GM23248 (cell line): ENCODE measurements at regions not wholly inside any gene's neighbourhood (a gene's known extent, or its start where the extent isn't known, plus 50 kb on each side); places are given as distances from the start of the nearest gene placed in this dataset.
A peak's percentile ranks its signal among the peaks of the same experiment; 100 is the strongest.

Experiments used
- DNase-seq: peaks from one replicate; pipeline ENCODE4 v3.0.0-alpha.2; 2015
- H2AFZ ChIP-seq: fragments of 200-600 bp; sonication (generic); 2 replicates; pipeline ENCODE4 v1.6.1; 2016; ENCODE audit warnings: antibody characterized with exemption
- H3F3A ChIP-seq: fragments of 200-600 bp; sonication (generic); 2 replicates; pipeline ENCODE4 v1.6.1; 2016; ENCODE audit warnings: mild to moderate bottlenecking, antibody characterized with exemption, mixed run types; ENCODE audit not compliant: insufficient read depth
- H3K27ac ChIP-seq: fragments of 200-600 bp; sonication (generic); 2 replicates; pipeline ENCODE4 v1.5.1; 2016; ENCODE audit warnings: mild to moderate bottlenecking
- H3K27me3 ChIP-seq: fragments of 200-600 bp; sonication (generic); replicated peaks from 2 replicates; pipeline ENCODE4 v1.6.1; 2016; ENCODE audit warnings: mild to moderate bottlenecking; ENCODE audit not compliant: insufficient read depth
- H3K36me3 ChIP-seq: fragments of 200-600 bp; sonication (generic); 2 replicates; pipeline ENCODE4 v1.6.1; 2016; ENCODE audit warnings: low read depth, mild to moderate bottlenecking
- H3K4me1 ChIP-seq: fragments of 200-600 bp; sonication (generic); 2 replicates; pipeline ENCODE4 v1.6.1; 2016; ENCODE audit warnings: mild to moderate bottlenecking; ENCODE audit not compliant: insufficient read depth
- H3K4me2 ChIP-seq: fragments of 200-600 bp; sonication (generic); one replicate; pipeline ENCODE4 v1.6.1; 2016; ENCODE audit warnings: mild to moderate bottlenecking; ENCODE audit not compliant: unreplicated experiment
- H3K4me3 ChIP-seq: fragments of 200-600 bp; sonication (generic); 2 replicates; pipeline ENCODE4 v1.5.1; 2016; ENCODE audit warnings: mild to moderate bottlenecking
- H3K79me2 ChIP-seq: fragments of 200-600 bp; sonication (generic); 2 replicates; pipeline ENCODE4 v1.6.1; 2016; ENCODE audit warnings: mild to moderate bottlenecking; ENCODE audit not compliant: insufficient read depth
- H3K9ac ChIP-seq: fragments of 200-600 bp; sonication (generic); 2 replicates; pipeline ENCODE4 v1.6.1; 2016; ENCODE audit warnings: mild to moderate bottlenecking
- H3K9me2 ChIP-seq: fragments of 200-600 bp; sonication (generic); 2 replicates; pipeline ENCODE4 v1.6.1; 2016; ENCODE audit warnings: mixed run types, mild to moderate bottlenecking, moderate library complexity; ENCODE audit not compliant: insufficient read depth
- H3K9me3 ChIP-seq: fragments of 200-600 bp; sonication (generic); one replicate; pipeline ENCODE4 v1.6.1; 2017; ENCODE audit warnings: low read depth
- H4K20me1 ChIP-seq: fragments of 200-600 bp; sonication (generic); 2 replicates; pipeline ENCODE4 v1.6.0; 2016; ENCODE audit not compliant: insufficient read depth
- EZH2 ChIP-seq: fragments of 200-600 bp; sonication (generic); IDR thresholded peaks from 2 replicates; pipeline ENCODE4 v1.6.1; 2018; ENCODE audit warnings: antibody characterized with exemption, mild to moderate bottlenecking; ENCODE audit not compliant: insufficient read depth, poor library complexity, severe bottlenecking
- EZH2phosphoT487 ChIP-seq: fragments of 200-600 bp; sonication (generic); IDR thresholded peaks from 2 replicates; pipeline ENCODE4 v1.6.1; 2018; ENCODE audit warnings: antibody characterized with exemption, moderate library complexity, mild to moderate bottlenecking, low read depth; ENCODE audit not compliant: insufficient read depth
- WGBS, 2 experiments: methylation state at CpG; one replicate each; pipeline ENCODE4 v1.1.6; 2015 to 2017; ENCODE audit warnings: low lambda C conversion rate in 2 of 2, low coverage in 1 of 2; ENCODE audit errors: missing lambda C conversion rate in 2 of 2; 5-methylcytosine and 5-hydroxymethylcytosine counted together
- in situ Hi-C: fragments of 300-500 bp; cut with MboI; formaldehyde crosslinking; loops from 2 replicates; pipeline ENCODE4 v1.15.0; 2020

DNA sequence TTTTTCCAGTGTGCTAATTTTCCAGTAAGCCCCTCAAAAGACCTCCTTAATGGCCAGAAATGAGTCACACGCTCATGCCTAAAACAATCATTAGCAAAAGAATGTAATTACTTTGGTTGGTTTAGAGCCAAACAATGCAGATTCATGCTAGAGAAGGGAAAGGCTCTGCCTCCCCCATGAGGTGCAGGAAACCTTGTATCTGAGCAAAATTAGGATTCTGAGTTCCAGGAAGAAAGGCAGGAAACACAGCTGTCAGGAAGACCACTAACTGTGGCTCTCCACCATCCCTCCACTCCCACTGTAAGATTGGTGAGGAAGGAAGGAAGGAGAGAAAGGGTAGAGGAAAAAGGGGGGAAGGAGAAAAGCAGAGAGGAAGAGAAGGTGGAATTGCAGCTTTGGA is 104.9 kb upstream of the DHX15 start:
- no peaks in the 10 kb centered on the region for H3F3A ChIP-seq
- in situ Hi-C loops, result no loop called here
- H3K27ac ChIP-seq, result no peak overlapping the region
- H3K9me3 ChIP-seq, result no peaks in the 10 kb centered on the region
- no peaks in the 10 kb centered on the region for H3K9me2 ChIP-seq
- no peak overlapping the region for H2AFZ ChIP-seq
- H3K36me3 ChIP-seq, result no peaks in the 10 kb centered on the region
- H3K27me3 ChIP-seq, result no peaks in the 10 kb centered on the region
- TF ChIP-seq EZH2phosphoT487, result no peak
- TF ChIP-seq EZH2, result no peak
- WGBS, 2 experiments, result 68 to 80% methylated on average over 1 of the region's 1 CpG
- H3K9ac ChIP-seq, result no peak overlapping the region
- DNase-seq, result no peak
- no peaks in the 10 kb centered on the region for H3K79me2 ChIP-seq
- 0 out of 2 replicates have a peak, but pooled peaks cover 5% of the 10 kb centered on the region for H3K4me1 ChIP-seq
- H4K20me1 ChIP-seq, result no peaks in the 10 kb centered on the region
- no peak overlapping the region for H3K4me2 ChIP-seq
- H3K4me3 ChIP-seq, result no peak overlapping the region

DNA sequence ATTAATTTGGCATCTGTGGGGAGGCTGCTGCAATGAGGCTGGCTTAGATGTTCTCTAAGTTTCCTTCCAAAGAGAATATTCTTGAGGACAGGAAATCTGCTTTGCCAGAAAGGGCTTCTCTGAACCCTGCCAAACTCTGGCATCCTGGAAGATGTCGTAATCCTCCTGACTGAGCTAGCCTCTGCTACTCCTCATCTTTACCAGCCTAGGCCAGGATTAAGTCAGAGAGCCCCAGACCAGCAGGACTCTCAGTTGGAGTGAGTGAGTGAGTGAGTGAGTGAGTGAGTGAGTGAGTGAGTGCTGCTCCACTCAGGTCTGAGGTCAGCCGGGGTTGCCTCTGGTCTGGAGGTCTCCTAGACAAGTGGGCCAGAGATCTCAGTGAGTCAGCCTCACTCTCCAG is 104.9 kb upstream of the SOD3 start:
- Histone ChIP-seq H3F3A (no peaks in the 10 kb centered on the region), H2AFZ (no peak overlapping the region), H3K27me3 (no peaks in the 10 kb centered on the region), H3K36me3 (no peaks in the 10 kb centered on the region), H3K4me2 (no peak overlapping the region), H3K9me2 (no peaks in the 10 kb centered on the region), H3K27ac (no peak overlapping the region), H3K9ac (no peak overlapping the region), H3K4me1 (0 out of 2 replicates have a peak, but pooled peaks cover 5% of the 10 kb centered on the region), H4K20me1 (no peaks in the 10 kb centered on the region), H3K4me3 (no peak overlapping the region), H3K9me3 (no peaks in the 10 kb centered on the region), H3K79me2 (no peaks in the 10 kb centered on the region)
- TF ChIP-seq EZH2, result no peak
- no peak for TF ChIP-seq EZH2phosphoT487
- in situ Hi-C loops, result no loop called here
- 27 to 39% methylated on average over 2 of the region's 2 CpGs for WGBS, 2 experiments
- peak; percentile 60 for DNase-seq

DNA sequence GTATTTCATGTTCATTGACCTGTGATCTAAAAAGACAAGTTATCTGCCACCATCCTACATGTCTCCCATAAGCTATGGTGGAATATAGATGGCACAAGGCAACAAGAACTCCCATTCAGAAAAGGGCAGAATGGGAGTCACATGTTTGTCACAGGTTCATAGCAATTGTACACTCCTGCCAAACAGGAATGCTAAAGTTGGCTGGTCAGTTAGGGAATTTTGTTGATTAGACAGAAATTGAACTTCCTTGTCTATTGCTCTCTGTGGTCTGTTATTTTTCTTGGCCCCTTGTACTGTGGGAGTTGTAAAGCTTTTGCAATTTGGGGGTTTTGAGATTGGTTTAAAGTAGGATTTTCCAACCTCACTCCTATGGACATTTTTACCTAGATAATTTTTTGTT is 101.7 kb upstream of the SOD3 start:
- no peak for DNase-seq
- H3K9ac ChIP-seq, result no peak overlapping the region

DNA sequence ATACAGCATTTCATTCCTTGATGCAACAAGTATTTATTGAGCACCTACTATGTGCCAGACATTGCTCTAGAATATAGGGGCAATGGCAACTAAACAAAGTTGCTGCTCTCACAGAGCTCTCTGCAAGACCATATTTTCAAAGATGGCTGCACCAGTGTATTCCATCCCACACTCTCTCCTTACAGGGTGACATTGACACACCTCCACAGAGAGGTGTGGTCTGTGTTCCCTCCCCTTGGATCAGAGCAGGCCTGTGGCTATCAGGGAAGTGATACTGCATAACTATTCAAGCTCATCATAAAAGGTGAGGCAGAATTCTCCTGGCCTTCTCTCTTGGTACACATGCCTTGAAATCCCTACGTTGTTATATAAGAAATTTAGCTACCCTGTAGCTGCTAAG is 95.3 kb upstream of the SOD3 start:
- Histone ChIP-seq H3K4me3 (no peak overlapping the region), H3K4me1 (no peaks in the 10 kb centered on the region), H3K27me3 (no peaks in the 10 kb centered on the region), H3K9ac (no peak overlapping the region), H4K20me1 (no peaks in the 10 kb centered on the region), H3K36me3 (no peaks in the 10 kb centered on the region), H3K9me2 (0 out of 2 replicates have a peak, but pooled peaks cover 3% of the 10 kb centered on the region), H3K27ac (no peak overlapping the region), H3K9me3 (no peaks in the 10 kb centered on the region), H3F3A (no peaks in the 10 kb centered on the region), H3K79me2 (no peaks in the 10 kb centered on the region), H3K4me2 (no peak overlapping the region), H2AFZ (no peak overlapping the region)
- no peak for TF ChIP-seq EZH2phosphoT487
- no peak for TF ChIP-seq EZH2
- WGBS, 2 experiments, result 78 to 89% methylated on average over 1 of the region's 1 CpG
- DNase-seq, result no peak
- in situ Hi-C loops, result no loop called here

More for the DNA sequence above, 101.7 kb upstream of the SOD3 start:
- H4K20me1 ChIP-seq, result no peaks in the 10 kb centered on the region
- no peaks in the 10 kb centered on the region for H3K9me3 ChIP-seq
- H3K27me3 ChIP-seq, result no peaks in the 10 kb centered on the region
- TF ChIP-seq EZH2 (no peak), EZH2phosphoT487 (no peak)
- no peaks in the 10 kb centered on the region for H3K79me2 ChIP-seq
- 0 out of 2 replicates have a peak, but pooled peaks cover 5% of the 10 kb centered on the region for H3K4me1 ChIP-seq
- H3K9me2 ChIP-seq, result no peaks in the 10 kb centered on the region
- no peaks in the 10 kb centered on the region for H3K36me3 ChIP-seq
- in situ Hi-C loops, result no loop called here
- no peaks in the 10 kb centered on the region for H3F3A ChIP-seq
- no peak overlapping the region for H3K4me2 ChIP-seq
- no peak overlapping the region for H2AFZ ChIP-seq
- H3K27ac ChIP-seq, result no peak overlapping the region
- no peak overlapping the region for H3K4me3 ChIP-seq

DNA sequence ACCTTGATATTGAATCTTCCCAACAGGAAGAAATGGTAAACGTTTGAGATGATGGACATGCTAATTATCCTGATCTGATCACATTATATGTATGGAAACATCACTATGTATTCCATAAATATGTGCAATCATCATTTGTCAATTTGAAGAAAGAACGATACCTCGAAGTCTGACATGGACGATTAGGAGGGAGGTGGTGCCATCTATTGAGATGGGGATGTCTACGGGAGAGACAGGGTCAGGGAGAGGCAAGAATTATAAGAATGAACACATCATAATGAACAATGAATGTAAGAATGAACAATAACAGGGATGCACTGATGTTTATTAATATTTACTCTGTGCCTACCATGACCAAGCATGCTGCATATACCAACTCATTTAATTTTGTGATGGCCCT is 93.7 kb upstream of the SOD3 start:
- Histone ChIP-seq H2AFZ (no peak overlapping the region), H3K9ac (no peak overlapping the region), H3K27me3 (no peaks in the 10 kb centered on the region), H3K79me2 (no peaks in the 10 kb centered on the region), H4K20me1 (no peaks in the 10 kb centered on the region), H3K9me3 (no peaks in the 10 kb centered on the region), H3K4me3 (no peak overlapping the region), H3F3A (no peaks in the 10 kb centered on the region), H3K36me3 (no peaks in the 10 kb centered on the region), H3K4me1 (no peaks in the 10 kb centered on the region), H3K27ac (no peak overlapping the region), H3K9me2 (0 out of 2 replicates have a peak, but pooled peaks cover 3% of the 10 kb centered on the region), H3K4me2 (no peak overlapping the region)
- no peak for DNase-seq
- TF ChIP-seq EZH2, result no peak
- in situ Hi-C loops, result no loop called here
- WGBS, 2 experiments, result 59 to 78% methylated on average over 5 of the region's 5 CpGs
